ENCODE measurements at regions not wholly inside any gene's neighbourhood (a gene's known extent, or its start where the extent isn't known, plus 50 kb on each side); places are given as distances from the start of the nearest gene placed in this dataset.
"Not testable (repeated sequence)": the region's sequence is repeated elsewhere in the genome, so short reads cannot be mapped to it uniquely, and the experiment has no call there.

DNA sequence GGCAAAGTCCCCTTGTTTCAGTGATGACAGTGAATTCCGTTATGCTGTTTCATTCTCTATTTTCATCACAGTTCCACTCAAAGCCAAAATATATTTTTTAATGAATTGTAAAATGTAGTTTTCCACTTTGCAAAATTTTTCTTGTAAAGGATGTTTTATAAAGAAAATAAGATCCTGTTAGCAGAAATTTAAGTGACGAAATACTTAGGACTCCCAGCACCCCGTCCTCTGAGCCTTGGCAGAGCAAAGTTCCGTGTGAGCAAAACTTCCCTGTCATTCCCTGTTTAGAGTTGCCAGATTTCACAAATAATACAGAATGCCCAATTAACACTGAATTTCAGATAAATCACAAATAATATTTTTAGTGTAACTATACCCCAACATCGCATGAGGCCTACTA lies 81.0 kb upstream of the RBPJ start:
- DNase-seq: peak in 1 of 3 donors; percentile 28

DNA sequence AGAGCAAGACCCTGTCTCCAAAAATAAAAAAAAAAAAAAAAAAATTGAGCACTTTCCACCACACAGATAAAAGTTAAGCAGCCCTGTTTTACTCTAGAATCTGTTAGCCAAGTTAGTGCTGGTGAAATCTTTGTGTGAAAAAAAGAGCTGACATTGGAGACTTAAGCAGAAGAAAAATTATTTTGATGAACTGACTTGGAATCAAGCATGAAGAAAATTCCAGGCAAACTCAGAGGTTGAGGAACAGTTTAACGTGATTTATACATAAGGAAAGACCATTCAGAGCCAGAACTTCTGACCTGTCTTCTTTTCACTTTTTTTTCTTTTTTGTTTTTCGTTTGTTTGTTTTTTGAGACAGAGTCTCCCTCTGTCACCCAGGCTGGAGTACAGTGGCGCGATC lies 79.6 kb upstream of the RBPJ start:
- peak in 2 of 3 donors; percentile 62 to 67 for DNase-seq

DNA sequence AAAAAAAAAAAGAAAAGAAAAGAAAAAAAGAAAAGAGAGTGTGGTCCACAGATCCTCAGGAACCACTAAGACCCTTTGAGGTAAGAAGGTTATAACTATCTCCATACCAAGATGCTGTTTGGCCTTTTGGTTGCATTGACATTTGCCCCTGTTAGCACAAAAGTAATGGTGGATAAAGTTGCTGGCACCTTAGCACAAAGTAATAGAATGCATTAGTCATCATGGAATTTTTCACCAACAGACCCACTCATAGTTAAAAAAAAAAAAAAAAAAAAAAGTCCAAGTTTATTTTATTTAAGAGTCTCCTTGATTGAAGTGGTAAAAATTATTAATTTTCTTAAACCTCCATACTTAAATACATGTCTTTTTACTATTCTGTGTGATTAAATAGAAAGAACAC lies 78.4 kb upstream of the RBPJ start:
- peak in 1 of 3 donors; percentile 5 for DNase-seq

GRCh38 chr4:26244138-26244537 lies 76.7 kb upstream of the RBPJ start:
- not testable (repeated sequence) for DNase-seq

DNA sequence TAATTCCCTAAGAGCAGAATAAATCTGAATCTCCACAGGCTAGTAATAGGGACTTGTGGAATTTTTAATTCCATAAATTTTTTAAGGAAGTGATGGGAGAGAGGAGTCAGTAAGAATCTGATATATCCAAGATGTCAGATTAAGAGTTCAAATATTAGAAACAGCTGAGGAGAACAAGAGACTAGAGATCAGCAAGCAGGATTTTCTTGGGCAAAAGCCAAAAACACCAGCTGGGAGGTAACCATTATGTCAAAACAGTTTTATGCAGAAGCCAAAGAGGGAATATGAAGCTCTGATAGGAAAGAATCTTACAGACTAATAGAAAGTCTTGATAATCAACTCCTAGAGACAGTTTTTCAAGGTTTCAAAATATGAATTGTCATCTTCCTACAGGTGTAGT lies 72.2 kb upstream of the RBPJ start:
- DNase-seq: peak; percentile 82 to 90 (median 83)

DNA sequence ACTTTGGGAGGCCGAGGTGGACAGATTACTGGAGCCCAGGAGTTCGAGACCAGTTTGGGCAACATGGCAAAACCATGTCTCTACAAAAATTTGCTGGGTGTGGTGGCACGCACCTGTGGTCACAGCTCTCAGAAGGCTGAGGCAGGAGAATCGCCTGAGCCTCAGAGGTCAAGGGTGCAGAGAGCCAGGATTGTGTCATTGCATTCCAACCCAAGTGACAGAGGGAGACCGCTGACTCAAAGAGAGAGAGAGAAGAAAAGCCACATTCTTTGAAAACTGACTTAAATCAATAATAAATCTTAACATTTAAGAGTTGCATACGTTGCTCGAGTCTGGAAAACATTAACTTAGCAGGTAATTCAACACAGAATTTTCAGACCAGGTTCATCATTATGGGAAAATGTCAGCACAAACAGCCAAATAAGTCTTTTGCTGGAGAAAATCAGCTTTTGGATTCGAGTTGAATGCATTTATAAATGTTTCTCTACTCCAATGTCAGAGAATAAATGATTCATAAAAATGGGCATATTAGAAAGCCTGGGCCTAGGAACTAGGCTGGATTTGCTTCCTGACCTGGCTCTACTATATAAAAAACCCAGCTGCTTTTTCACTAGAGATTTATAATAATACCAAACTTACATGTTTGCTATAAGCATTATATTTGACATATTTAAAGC lies 68.3 kb upstream of the RBPJ start:
- peak in 1 of 3 donors; percentile 58 for DNase-seq

- no peak for DNase-seq
Observed at GRCh38 chr4:26253968-26254367, 66.8 kb upstream of the RBPJ start.

- peak in 2 of 3 donors; percentile 59 to 84 for DNase-seq
Observed at GRCh38 chr4:26255989-26256388, 64.8 kb upstream of the RBPJ start.

- not testable (repeated sequence) for DNase-seq
Observed at GRCh38 chr4:26257444-26257843, 63.4 kb upstream of the RBPJ start.

- DNase-seq: peak in 1 of 3 donors; percentile 11
Observed at GRCh38 chr4:26257850-26258249, 63.0 kb upstream of the RBPJ start.

DNA sequence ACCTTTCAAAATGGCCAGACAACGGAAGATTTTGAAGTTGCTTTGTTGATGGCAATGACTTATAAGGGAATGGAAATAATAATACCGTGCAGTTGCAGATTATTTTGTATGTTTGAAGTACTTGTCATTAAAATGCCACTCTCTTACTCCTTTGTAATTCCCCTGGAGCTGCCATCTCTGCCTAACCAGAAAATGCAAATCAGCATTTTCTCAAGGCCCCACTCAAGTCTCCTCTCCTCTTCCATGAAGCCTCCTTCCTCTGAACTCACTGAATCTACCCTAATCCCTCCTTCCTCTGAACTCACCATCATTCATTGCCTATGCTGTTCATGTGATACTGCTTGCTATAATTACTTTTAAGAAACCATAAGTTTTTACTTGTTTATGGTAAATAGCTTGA lies 60.2 kb upstream of the RBPJ start:
- DNase-seq: no peak

GRCh38 chr4:26261405-26261804 lies 59.4 kb upstream of the RBPJ start:
- peak in 1 of 3 donors; percentile 6 for DNase-seq

GRCh38 chr4:26263165-26263564 lies 57.6 kb upstream of the RBPJ start:
- DNase-seq: no peak

- no peak for DNase-seq
Observed at GRCh38 chr4:26264109-26264508, 56.7 kb upstream of the RBPJ start.

DNA sequence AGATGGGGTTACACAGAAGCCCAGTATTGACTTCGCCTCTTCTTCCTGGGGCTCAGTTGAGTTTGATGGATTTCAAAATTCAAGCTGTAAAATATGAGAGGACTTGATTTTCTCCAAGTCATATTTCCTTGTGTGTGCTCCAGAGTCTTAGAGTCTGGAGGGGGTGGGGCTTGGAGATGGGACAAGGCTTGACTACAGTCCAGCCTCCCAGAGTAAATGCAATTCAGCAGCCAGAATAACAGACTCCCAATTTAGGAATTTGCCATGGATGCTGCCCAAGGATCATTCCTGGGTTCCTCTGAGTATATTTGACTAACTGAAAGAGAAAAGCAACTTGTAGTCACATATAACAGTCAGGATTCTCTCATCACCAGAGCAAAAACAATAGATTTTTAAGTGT lies 53.7 kb upstream of the RBPJ start:
- peak; percentile 76 to 96 (median 93) for DNase-seq

- peak in 1 of 3 donors; percentile 37 for DNase-seq
Observed at GRCh38 chr4:26268246-26268645, 52.6 kb upstream of the RBPJ start.

DNA sequence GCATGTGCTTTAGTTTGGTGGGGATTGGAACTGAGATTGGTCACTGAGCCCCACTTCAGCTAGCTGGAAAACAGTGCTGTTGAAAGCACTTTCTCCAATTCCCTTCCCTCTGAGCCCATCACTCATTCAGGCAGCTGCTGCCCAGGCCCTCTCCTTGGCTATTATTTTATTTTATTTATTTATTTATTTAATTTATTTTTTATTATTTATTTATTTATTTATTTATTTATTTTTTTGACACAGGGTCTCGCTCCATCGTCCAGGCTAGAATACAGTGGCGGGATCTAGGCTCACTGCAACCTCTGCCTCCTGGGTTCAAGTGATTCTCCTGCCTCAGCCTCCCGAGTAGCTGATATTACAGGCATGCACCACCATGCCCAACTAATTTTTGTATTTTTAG lies 51.8 kb upstream of the RBPJ start:
- no peak for DNase-seq

Data from muscle of back (tissue), 3 donors.